EH (cell line): ENCODE measurements at regions not wholly inside any gene's neighbourhood (a gene's known extent, or its start where the extent isn't known, plus 50 kb on each side); places are given as distances from the start of the nearest gene placed in this dataset.
"Not testable (repeated sequence)": the region's sequence is repeated elsewhere in the genome, so short reads cannot be mapped to it uniquely, and the experiment has no call there.

Source experiments
- DNase-seq: peaks from one replicate; pipeline ENCODE4 v3.0.0-alpha.2; 2015; ENCODE audit warnings: low read depth

DNA sequence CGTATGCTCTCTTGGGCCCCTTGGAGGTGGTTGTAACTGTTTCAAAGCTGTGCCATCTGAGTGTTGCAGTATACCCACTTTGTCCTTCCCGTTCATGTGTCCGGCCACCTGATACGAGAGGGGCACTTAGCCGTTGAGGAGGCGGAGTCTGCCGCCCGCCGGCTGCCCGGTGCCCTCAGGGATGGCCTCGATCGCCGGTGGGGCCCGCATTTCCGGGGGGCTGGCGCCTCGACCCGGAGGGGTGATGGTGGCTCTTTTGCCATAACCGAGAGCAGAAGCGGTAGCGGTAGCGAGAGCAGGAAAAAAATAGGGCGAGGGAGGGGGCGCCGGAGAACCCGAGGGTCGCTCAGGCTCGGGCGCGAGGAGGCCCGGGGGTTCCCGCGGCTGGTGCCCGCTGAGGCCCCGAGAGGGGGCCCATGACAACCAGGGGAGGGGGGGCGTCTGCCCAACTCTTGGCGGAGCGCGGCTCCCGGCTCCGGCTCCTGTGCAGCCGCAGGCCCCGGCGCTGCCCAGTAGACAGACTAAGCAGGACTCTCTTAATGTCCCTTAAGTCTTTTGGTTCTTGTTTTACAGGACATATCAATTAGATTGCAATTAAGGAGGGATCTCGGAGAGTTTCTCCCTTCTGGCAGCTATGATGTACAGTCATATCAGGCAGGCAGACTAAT is 342.7 kb upstream of the SGCG start:
- no peak for DNase-seq

- no peak for DNase-seq
These were observed 340.9 kb upstream of the SGCG start for GRCh38 chr13:22839603-22840530.

GRCh38 chr13:22846551-22846950 is 334.2 kb upstream of the SGCG start:
- no peak for DNase-seq

DNA sequence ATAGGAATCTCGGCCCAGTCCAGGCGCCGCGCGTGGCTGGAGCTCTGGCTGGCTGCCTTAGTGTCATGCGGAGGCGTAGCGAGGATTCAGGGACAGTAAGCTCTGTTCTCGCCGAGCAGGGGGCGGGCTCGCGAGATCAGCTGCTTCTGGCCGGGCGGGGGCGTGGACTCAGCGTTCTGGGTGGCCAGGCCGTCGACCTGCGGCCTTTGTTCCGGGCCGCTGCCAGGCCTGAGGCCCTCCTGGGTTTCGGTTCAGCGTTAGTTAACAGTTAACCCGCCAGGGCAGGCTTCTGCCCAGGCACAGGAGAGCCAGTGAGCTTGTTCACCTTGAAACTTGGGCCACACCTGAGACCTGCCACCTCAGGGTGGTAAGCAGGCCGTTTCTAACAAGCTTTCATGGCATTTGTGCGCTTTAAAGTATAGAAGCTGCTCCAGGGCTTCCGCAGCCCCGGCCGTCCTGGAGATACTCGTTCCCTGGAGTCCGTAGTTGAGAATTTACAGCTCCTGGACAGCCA is 332.2 kb upstream of the SGCG start:
- no peak for DNase-seq

- no peak for DNase-seq
These were observed 324.9 kb upstream of the SGCG start for GRCh38 chr13:22855926-22856325.

GRCh38 chr13:22858980-22859379 is 321.8 kb upstream of the SGCG start:
- DNase-seq: not testable (repeated sequence)

DNA sequence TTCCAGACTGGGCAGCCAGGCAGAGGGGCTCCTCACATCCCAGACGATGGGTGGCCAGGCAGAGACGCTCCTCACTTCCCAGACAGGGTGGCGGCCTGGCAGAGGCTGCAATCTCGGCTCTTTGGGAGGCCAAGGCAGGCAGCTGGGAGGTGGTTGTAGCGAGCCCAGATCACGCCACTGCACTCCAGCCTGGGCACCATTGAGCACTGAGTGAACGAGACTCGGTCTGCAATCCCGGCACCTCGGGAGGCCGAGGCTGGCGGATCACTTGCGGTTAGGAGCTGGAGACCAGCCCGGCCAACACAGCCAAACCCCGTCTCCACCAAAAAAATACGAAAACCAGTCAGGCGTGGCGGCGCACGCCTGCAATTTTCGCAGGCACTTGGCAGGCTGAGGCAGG is 321.4 kb upstream of the SGCG start:
- not testable (repeated sequence) for DNase-seq

DNA sequence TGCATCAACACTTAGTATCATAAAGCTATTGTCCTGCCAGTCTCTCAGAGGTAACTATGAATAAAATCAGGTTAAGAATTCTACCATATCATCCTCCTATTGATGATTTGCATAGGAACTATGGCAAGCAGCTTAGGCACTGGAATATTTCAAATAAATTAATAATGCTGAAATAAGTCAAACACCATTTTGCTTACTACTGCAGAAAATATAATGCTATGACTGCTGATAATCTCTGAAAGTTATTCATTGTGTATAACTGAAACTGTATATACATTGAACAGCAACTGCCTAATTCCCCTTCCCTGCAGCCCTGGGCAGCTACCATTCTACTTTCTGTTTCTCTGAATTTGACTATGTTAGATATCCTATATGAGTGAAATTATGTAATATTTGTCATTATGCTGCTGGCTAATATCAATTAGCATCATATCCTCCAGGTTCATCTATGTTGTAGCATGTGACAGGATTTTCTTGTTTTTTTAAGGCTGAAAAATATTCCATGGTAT is 318.8 kb upstream of the SGCG start:
- no peak for DNase-seq

- DNase-seq: no peak
These were observed 318.3 kb upstream of the SGCG start for GRCh38 chr13:22862478-22862877.

DNA sequence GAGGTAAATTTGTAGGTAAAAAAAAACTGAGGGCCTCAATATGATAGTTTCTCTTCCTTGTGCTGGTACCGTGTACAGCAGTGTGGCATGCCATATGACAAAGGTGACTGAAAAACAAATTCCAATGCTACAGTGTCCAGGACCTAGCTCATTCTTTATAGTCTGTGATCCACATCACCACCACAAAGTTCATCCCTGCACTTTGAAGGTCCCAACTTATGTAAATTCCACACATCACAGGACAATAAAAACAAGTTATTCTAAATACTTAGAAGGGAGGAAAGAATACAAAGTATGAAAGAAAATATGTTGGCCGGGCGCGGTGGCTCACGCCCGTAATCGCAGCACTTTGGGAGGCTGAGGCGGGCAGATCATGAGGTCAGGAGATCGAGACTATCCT is 314.6 kb upstream of the SGCG start:
- DNase-seq: no peak

DNA sequence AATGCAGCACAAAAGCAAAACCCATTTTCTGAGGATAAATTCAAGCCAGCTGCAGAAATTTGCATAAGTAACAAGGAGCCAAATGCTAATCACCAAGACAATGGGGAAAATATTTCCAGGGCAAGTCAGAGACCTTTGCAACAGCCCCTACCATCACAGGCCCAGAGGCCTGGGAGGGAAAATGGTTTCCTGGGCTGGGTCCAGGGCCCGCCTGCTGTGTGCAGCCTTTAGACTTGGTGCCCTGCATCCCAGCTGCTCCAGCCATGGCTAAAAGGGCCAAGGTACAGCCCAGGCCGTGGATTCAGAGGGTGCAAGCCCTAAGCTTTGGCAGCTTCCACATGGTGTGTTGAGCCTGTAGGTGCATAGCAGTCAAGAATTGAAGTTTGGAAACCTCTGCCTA is 309.5 kb upstream of the SGCG start:
- DNase-seq: no peak

GRCh38 chr13:22874839-22875238 is 305.9 kb upstream of the SGCG start:
- DNase-seq: no peak

DNA sequence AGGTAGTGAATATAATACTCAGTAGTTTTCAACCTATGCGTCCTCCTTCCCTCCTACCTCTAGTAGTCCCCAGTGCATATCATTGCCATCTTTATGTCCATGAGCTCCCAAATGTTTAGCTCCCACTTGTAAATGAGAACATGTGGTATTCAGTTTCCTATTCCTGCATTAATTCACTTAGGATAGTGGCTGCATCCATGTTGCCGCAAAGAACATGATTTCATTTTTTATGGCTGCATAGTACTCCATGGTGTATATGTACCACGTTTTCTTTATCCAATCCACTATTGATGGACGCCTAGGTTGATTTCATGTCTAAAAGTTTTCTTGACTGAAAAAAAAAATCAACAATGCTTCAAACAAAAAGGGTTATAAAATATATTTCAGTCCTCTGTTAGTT is 303.4 kb upstream of the SGCG start:
- DNase-seq: no peak

DNA sequence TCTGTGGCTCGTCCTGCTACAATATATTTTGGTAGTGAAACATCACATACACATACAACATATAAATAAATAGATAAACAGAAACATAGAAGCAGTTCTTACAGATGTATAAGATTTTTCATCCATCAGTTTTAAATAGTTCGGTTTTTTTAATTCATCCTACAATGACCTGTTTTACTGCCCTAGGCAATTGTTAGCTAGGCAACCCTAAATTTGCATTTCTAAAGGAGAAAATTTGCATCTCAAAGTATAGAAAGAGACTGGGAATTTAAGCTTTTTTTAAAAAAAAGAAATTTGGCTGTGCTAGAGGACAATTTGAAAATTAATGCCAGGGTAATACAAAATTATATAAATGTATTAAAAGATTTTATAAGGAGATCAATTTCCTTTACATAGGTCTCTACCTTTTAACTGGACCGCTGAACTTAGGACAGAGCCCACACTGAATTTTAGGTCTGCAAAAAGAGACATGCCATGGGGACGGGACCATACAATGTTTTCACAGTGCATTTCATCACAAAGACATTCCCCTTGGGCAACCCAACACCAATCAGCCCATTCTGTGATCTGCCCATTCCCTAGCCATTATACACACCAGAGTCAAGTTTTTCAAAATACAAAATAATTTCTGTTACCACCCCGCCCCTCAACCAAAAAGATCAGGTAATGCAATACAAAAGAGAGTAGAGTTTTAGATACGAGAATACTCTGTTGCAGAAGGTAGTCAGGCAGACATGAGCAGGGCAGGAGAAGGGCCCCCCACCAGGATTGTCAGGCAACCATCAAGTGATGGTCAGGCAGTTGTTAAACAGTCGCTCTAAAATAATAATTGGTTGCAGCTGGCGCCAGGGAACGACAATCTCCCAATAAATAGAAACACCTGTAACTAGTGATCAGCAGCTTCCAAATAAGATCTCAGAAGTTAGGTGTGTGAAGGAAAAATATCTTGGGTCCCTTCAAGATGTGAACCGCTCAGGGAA is 299.7 kb upstream of the SGCG start:
- DNase-seq: no peak

DNA sequence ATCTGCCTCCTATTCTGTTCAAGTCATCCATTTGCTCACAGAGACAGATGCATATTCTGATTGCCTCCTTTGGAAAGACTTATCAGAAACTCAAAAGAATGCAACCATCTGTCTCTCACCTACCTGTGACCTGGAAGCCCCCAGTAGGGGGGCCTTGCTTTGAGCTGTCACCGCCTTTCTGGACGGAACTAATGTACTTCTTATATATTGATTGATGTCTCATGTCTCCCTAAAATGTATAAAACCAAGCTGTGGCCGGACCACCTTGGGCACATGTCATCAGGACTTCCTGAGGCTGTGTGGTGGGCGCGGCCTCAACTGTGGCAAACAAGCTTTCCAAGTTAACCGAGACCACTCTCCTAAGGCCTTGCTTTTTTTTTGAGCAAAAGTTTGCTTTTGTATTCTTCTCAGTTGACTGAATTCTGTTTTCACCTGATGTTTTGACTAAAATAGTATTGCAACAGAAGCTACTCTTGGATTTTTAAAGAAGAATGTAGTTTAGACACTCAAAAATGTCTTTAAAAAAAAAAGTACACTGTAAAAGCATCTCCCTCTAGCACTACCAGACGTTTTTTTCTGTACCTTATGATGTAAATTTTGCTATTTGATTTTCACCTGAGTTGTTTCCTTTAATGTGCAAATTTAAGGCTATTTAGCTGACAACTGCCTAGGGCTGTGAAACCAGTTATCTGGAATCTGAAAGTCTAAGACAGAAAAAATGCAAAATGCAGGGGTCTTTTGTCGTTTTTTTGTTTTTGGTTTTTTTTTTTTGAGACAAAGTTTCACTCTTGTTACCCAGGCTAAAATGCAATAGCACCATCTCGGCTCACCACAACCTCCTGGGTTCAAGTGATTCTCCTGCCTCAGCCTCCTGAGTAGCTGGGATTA is 298.8 kb upstream of the SGCG start:
- DNase-seq: not testable (repeated sequence)

DNA sequence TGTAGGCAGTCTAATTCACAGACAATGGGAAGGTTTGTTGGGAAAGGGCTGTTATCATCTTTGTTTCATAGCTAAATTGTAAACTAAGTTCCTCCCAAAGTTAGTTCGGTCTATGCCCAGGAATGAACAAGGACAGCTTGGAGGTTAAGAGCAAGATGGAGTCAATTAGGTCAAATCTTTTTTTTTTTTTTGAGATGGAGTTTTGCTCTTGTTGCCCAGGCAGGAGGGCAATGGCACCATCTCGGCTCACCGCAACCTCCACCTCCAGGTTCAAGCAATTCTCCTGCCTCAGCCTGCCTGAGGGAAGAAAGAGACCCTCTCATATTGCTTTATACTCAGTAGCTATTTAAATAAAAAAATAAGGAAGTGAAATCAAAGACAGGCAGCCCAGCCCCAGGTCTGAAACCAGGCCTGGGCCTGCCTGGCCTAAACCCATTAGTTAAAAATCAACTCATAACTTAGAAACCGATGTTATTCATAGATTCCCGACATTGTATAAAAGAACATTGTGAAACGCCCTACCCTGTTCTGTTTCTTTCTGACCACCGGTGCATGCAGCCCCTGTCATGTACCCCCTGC is 297.4 kb upstream of the SGCG start:
- no peak for DNase-seq

- no peak for DNase-seq
These were observed 296.8 kb upstream of the SGCG start for GRCh38 chr13:22883956-22884355.

DNA sequence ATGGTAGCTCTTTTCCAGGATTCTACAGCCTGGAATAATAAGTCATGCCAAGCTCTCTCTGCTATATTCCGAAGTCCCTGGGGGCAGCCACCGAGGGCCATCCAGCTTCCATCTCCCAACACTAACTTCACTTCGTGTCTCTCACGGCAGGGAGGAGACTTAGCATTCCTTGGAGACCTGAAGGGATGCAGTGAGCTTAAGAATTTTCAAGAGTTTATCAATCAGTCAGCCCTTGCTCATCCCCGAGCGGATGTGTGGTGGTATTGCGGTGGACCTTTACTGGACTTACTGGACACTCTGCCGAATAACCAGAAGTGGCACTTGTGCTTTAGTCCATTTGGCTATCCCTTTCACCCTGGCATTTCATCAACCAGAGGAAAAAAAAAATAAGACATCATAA is 294.7 kb upstream of the SGCG start:
- not testable (repeated sequence) for DNase-seq

- not testable (repeated sequence) for DNase-seq
These were observed 291.4 kb upstream of the SGCG start for GRCh38 chr13:22889376-22889775.

- DNase-seq: no peak
These were observed 287.6 kb upstream of the SGCG start for GRCh38 chr13:22893204-22893603.
